ENCODE measurements at regions not wholly inside any gene's neighbourhood (a gene's known extent, or its start where the extent isn't known, plus 50 kb on each side); places are given as distances from the start of the nearest gene placed in this dataset.
A peak's percentile ranks its signal among the peaks of the same experiment; 100 is the strongest.

GRCh38 chr7:68050627-68051026, 1054.0 kb downstream of the TYW1 start:
- Histone ChIP-seq H3K9me2 (replicated peaks; ENCODE audit: control insufficient read depth, low read length) (no peaks in the 10 kb centered on the region), H3K36me3 (ENCODE audit: control insufficient read depth, low read length) (no peaks in the 10 kb centered on the region), H3K79me2 (ENCODE audit: control insufficient read depth, low read length) (no peaks in the 10 kb centered on the region), H3K27ac (ENCODE audit: low read depth, low read length) (no peak overlapping the region), H3K27me3 (ENCODE audit: control insufficient read depth, low read length) (no peaks in the 10 kb centered on the region), H3K4me3 (ENCODE audit: low read length) (no peak overlapping the region), H3K4me2 (ENCODE audit: low read length) (no peak overlapping the region), H4K20me1 (ENCODE audit: control insufficient read depth, insufficient read depth, low read depth, low read length) (no peaks in the 10 kb centered on the region), H3K9me3 (ENCODE audit: control insufficient read depth, insufficient read depth, low read length) (0 out of 2 replicates have a peak, but pooled peaks cover 4% of the 10 kb centered on the region), H3F3A (ENCODE audit: control insufficient read depth, insufficient read depth) (no peaks in the 10 kb centered on the region), H3K4me1 (ENCODE audit: control insufficient read depth, low read length) (no peaks in the 10 kb centered on the region)
- TF ChIP-seq EZH2phosphoT487 (IDR thresholded peaks at IDR 0.05; ENCODE audit: borderline replicate concordance, low read length) (no peak), CTCF (IDR thresholded peaks at IDR 0.05; ENCODE audit: low read depth, low read length, poor library complexity, severe bottlenecking) (no peak)

GRCh38 chr7:68058014-68058413, 1061.4 kb downstream of the TYW1 start:
- Histone ChIP-seq H3K79me2 (ENCODE audit: control insufficient read depth, low read length) (no peaks in the 10 kb centered on the region), H3K4me1 (ENCODE audit: control insufficient read depth, low read length) (no peaks in the 10 kb centered on the region), H3K9me3 (ENCODE audit: control insufficient read depth, insufficient read depth, low read length) (peaks cover 12% of the 10 kb centered on the region; the same call in 1 of the 2 replicates), H3F3A (ENCODE audit: control insufficient read depth, insufficient read depth) (no peaks in the 10 kb centered on the region), H3K27ac (ENCODE audit: low read depth, low read length) (no peak overlapping the region), H3K9me2 (replicated peaks; ENCODE audit: control insufficient read depth, low read length) (no peaks in the 10 kb centered on the region), H4K20me1 (ENCODE audit: control insufficient read depth, insufficient read depth, low read depth, low read length) (no peaks in the 10 kb centered on the region), H3K4me2 (ENCODE audit: low read length) (no peak overlapping the region), H3K4me3 (ENCODE audit: low read length) (no peak overlapping the region), H3K36me3 (ENCODE audit: control insufficient read depth, low read length) (no peaks in the 10 kb centered on the region), H3K27me3 (ENCODE audit: control insufficient read depth, low read length) (no peaks in the 10 kb centered on the region)
- no peak for TF ChIP-seq CTCF (IDR thresholded peaks at IDR 0.05; ENCODE audit: low read depth, low read length, poor library complexity, severe bottlenecking)
- TF ChIP-seq EZH2phosphoT487 (IDR thresholded peaks at IDR 0.05; ENCODE audit: borderline replicate concordance, low read length), result no peak

- TF ChIP-seq EZH2phosphoT487 (IDR thresholded peaks at IDR 0.05; ENCODE audit: borderline replicate concordance, low read length), result no peak
- peak; percentile 44 for TF ChIP-seq CTCF (IDR thresholded peaks at IDR 0.05; ENCODE audit: low read depth, low read length, poor library complexity, severe bottlenecking)
- no peaks in the 10 kb centered on the region for H3K27me3 ChIP-seq (ENCODE audit: control insufficient read depth, low read length)
- no peak overlapping the region for H3K4me3 ChIP-seq (ENCODE audit: low read length)
- no peaks in the 10 kb centered on the region for H3K4me1 ChIP-seq (ENCODE audit: control insufficient read depth, low read length)
- H3K27ac ChIP-seq (ENCODE audit: low read depth, low read length), result no peak overlapping the region
- no peaks in the 10 kb centered on the region for H3K9me2 ChIP-seq (replicated peaks; ENCODE audit: control insufficient read depth, low read length)
- no peaks in the 10 kb centered on the region for H3K36me3 ChIP-seq (ENCODE audit: control insufficient read depth, low read length)
- H3K4me2 ChIP-seq (ENCODE audit: low read length), result no peak overlapping the region
- H4K20me1 ChIP-seq (ENCODE audit: control insufficient read depth, insufficient read depth, low read depth, low read length), result no peaks in the 10 kb centered on the region
- 0 out of 2 replicates have a peak, but pooled peaks cover 6% of the 10 kb centered on the region for H3K9me3 ChIP-seq (ENCODE audit: control insufficient read depth, insufficient read depth, low read length)
- H3K79me2 ChIP-seq (ENCODE audit: control insufficient read depth, low read length), result no peaks in the 10 kb centered on the region
- H3F3A ChIP-seq (ENCODE audit: control insufficient read depth, insufficient read depth), result no peaks in the 10 kb centered on the region
These were observed 1066.5 kb downstream of the TYW1 start for GRCh38 chr7:68063171-68063570.

All from DOHH2 (cell line).